ENCODE measurements at regions not wholly inside any gene's neighbourhood (a gene's known extent, or its start where the extent isn't known, plus 50 kb on each side); places are given as distances from the start of the nearest gene placed in this dataset.

- no peak overlapping the region for H2BK12ac ChIP-seq (ENCODE audit: low read depth, low read length)
- 86% methylated on average over 1 of the region's 3 CpGs; no CpG with 5 or more reads in 1 of the 2 experiments for WGBS, 2 experiments (ENCODE audit: extremely low coverage in 1 of 2, insufficient coverage in 1 of 2, insufficient read length in 1 of 2, insufficient replicate concordance in 2 of 2, low coverage in 1 of 2, low lambda C conversion rate in 2 of 2, missing lambda C conversion rate in 1 of 2)
- no peak overlapping the region for H2BK120ac ChIP-seq (replicated peaks; ENCODE audit: low read depth, low read length)
- TF ChIP-seq KDM5A (IDR thresholded peaks at IDR 0.05; ENCODE audit: low read length): no peak
- TF ChIP-seq SIX5 (IDR thresholded peaks at IDR 0.05; ENCODE audit: low read depth, low read length): no peak
- no peak for TF ChIP-seq SIN3A (conservative IDR thresholded peaks at IDR 0.05 in 1 of 2, IDR thresholded peaks at IDR 0.05 in 1 of 2; ENCODE audit: low read depth in 1 of 2, low read length in 2 of 2)
- no peak for TF ChIP-seq POLR2AphosphoS5 (IDR thresholded peaks at IDR 0.05; ENCODE audit: low read depth, low read length)
Measured at GRCh38 chrX:40973619-40974018, 111.6 kb upstream of the USP9X start.

More at GRCh38 chrX:40973619-40974018, 111.6 kb upstream of the USP9X start:
- Histone ChIP-seq H2BK5ac (ENCODE audit: low read depth, low read length) (no peak overlapping the region), H3K18ac (ENCODE audit: extremely low read depth, low read length) (no peak overlapping the region), H3K4me1 (replicated peaks in 1 of 4; ENCODE audit: control insufficient read depth in 3 of 4, insufficient read depth in 4 of 4, low read length in 3 of 4) (peaks cover 0 to 3% (median under 1%) of the 10 kb centered on the region in 4 experiments; a peak in 1 of 7 replicates), H4K91ac (replicated peaks; ENCODE audit: insufficient read length, low read length) (no peak overlapping the region), H3K27ac (ENCODE audit: low read depth, low read length) (no peak overlapping the region), H3K36me3 (ENCODE audit: control insufficient read depth in 2 of 4, insufficient read depth in 4 of 4, low read length in 3 of 4) (no peaks in the 10 kb centered on the region), H3K79me1 (ENCODE audit: low read depth, low read length) (no peaks in the 10 kb centered on the region), H2AFZ (ENCODE audit: low read length) (no peak overlapping the region), H4K8ac (ENCODE audit: extremely low read depth, insufficient read depth, low read length) (no peak overlapping the region), H3K27me3 (replicated peaks in 1 of 4; ENCODE audit: control insufficient read depth in 3 of 4, extremely low read depth in 1 of 4, insufficient read depth in 3 of 4, low read length in 3 of 4) (no peaks in the 10 kb centered on the region), H3K56ac (replicated peaks; ENCODE audit: insufficient read length, low read depth, low read length) (no peak overlapping the region), H4K5ac (ENCODE audit: insufficient read length, low read depth, low read length) (no peak overlapping the region), H3K4ac (replicated peaks; ENCODE audit: insufficient read length, low read depth, low read length) (no peak overlapping the region), H2BK15ac (ENCODE audit: low read length) (no peak overlapping the region), H3K9ac (replicated peaks in 1 of 4; ENCODE audit: extremely low read depth in 1 of 4, low read depth in 3 of 4, low read length in 3 of 4) (no peak overlapping the region), H3K9me3 (ENCODE audit: insufficient read depth in 2 of 2, low read depth in 1 of 2, low read length in 1 of 2) (peaks cover 0 to 3% of the 10 kb centered on the region in 2 experiments; a peak in 1 of 4 replicates), H3K4me3 (ENCODE audit: extremely low read depth in 1 of 4, insufficient read depth in 2 of 4, low read depth in 3 of 4, low read length in 4 of 4) (no peak overlapping the region), H3K23ac (ENCODE audit: insufficient read length) (no peak overlapping the region), H3K79me2 (ENCODE audit: control insufficient read depth in 1 of 2, insufficient read depth in 2 of 2, low read length in 2 of 2) (no peaks in the 10 kb centered on the region), H3K4me2 (ENCODE audit: insufficient read depth in 1 of 2, low read depth in 2 of 2, low read length in 2 of 2) (no peak overlapping the region), H3K14ac (ENCODE audit: insufficient read length) (no peak overlapping the region), H2BK20ac (ENCODE audit: low read length) (no peak overlapping the region), H4K20me1 (replicated peaks in 1 of 2; ENCODE audit: control insufficient read depth in 1 of 2, insufficient read depth in 2 of 2, low read length in 2 of 2) (no peaks in the 10 kb centered on the region), H2AK5ac (ENCODE audit: low read depth, low read length) (no peak overlapping the region), H3K23me2 (ENCODE audit: low read depth, low read length) (no peaks in the 10 kb centered on the region)
- FAIRE-seq: no peak
- no peak for DNase-seq (ENCODE audit: low read depth in 1 of 2, low spot score in 2 of 2)
- POLR2A ChIA-PET (ENCODE audit: partially characterized antibody): interaction anchor here (0.6 to 0.9 kb wide), 3 partner anchors 24 to 54 kb away, joined by 3 read pairs; no protein-coding TSS in a partner anchor
- CTCF ChIA-PET (ENCODE audit: partially characterized antibody): no interaction called here

All from H1 (cell line).